ENCODE measurements at regions not wholly inside any gene's neighbourhood (a gene's known extent, or its start where the extent isn't known, plus 50 kb on each side); places are given as distances from the start of the nearest gene placed in this dataset.

DNA sequence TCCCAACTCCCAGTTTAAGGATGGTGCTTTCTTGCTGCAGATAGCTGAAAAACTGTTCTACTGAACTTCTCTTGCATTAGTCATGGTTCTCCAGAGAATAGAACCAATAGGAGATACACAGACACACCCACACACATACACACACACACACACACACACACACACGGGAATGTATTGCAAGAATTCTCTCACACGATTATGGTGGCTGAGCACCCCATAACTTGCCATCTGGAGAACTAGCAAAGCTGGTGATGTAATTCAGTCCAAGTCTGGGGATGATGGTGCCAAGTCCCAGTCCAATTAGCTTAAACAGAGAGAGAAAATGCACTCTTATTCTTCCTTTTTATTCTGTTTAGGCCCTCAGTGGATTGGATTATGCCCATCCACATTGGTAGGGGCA is 643.9 kb downstream of the DIAPH3 start:
- TF ChIP-seq POLR2AphosphoS5 (IDR thresholded peaks at IDR 0.05; ENCODE audit: low read depth) (no peak), GABPA (IDR thresholded peaks at IDR 0.05; ENCODE audit: low read depth) (no peak), SPI1 (IDR thresholded peaks at IDR 0.05; ENCODE audit: borderline replicate concordance, low read depth) (no peak)
- TF ChIP-seq, protein P1, sequence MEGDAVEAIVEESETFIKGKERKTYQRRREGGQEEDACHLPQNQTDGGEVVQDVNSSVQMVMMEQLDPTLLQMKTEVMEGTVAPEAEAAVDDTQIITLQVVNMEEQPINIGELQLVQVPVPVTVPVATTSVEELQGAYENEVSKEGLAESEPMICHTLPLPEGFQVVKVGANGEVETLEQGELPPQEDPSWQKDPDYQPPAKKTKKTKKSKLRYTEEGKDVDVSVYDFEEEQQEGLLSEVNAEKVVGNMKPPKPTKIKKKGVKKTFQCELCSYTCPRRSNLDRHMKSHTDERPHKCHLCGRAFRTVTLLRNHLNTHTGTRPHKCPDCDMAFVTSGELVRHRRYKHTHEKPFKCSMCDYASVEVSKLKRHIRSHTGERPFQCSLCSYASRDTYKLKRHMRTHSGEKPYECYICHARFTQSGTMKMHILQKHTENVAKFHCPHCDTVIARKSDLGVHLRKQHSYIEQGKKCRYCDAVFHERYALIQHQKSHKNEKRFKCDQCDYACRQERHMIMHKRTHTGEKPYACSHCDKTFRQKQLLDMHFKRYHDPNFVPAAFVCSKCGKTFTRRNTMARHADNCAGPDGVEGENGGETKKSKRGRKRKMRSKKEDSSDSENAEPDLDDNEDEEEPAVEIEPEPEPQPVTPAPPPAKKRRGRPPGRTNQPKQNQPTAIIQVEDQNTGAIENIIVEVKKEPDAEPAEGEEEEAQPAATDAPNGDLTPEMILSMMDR (IDR thresholded peaks at IDR 0.05; ENCODE audit: insufficient read depth, low read length), result no peak
- TF ChIP-seq, protein P2, sequence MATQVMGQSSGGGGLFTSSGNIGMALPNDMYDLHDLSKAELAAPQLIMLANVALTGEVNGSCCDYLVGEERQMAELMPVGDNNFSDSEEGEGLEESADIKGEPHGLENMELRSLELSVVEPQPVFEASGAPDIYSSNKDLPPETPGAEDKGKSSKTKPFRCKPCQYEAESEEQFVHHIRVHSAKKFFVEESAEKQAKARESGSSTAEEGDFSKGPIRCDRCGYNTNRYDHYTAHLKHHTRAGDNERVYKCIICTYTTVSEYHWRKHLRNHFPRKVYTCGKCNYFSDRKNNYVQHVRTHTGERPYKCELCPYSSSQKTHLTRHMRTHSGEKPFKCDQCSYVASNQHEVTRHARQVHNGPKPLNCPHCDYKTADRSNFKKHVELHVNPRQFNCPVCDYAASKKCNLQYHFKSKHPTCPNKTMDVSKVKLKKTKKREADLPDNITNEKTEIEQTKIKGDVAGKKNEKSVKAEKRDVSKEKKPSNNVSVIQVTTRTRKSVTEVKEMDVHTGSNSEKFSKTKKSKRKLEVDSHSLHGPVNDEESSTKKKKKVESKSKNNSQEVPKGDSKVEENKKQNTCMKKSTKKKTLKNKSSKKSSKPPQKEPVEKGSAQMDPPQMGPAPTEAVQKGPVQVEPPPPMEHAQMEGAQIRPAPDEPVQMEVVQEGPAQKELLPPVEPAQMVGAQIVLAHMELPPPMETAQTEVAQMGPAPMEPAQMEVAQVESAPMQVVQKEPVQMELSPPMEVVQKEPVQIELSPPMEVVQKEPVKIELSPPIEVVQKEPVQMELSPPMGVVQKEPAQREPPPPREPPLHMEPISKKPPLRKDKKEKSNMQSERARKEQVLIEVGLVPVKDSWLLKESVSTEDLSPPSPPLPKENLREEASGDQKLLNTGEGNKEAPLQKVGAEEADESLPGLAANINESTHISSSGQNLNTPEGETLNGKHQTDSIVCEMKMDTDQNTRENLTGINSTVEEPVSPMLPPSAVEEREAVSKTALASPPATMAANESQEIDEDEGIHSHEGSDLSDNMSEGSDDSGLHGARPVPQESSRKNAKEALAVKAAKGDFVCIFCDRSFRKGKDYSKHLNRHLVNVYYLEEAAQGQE (IDR thresholded peaks at IDR 0.05; ENCODE audit: insufficient replicate concordance, low read depth), result no peak
- no peak overlapping the region for H3K4me3 ChIP-seq (replicated peaks; ENCODE audit: insufficient read depth, low read length)
- no peaks in the 10 kb centered on the region for H3K27me3 ChIP-seq (ENCODE audit: insufficient read depth, poor library complexity, severe bottlenecking)
- DNase-seq (ENCODE audit: low read depth in 1 of 2, low spot score in 1 of 2), result no peak
- no peak overlapping the region for H3K27ac ChIP-seq (replicated peaks)

DNA sequence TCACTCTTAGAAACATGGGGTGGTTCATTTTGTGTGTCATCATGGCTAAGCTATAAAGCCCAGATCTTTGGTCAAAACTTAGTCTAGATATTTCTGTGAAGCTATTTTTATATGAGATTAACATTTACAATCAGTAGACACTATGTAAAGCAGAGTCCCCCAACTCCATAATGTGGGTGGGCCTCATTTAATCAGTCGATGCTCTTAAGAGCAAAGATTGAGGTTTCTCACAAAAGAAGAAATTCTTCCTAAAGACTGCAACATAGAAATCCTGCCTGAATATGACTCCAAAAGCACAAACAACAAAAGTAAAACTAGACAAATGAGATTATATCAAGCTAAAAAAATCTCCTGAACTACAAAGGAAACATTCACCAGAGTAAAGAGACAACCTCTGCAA is 642.2 kb downstream of the DIAPH3 start:
- no peak overlapping the region for H3K27ac ChIP-seq (replicated peaks)
- TF ChIP-seq, protein P1 (IDR thresholded peaks at IDR 0.05; ENCODE audit: insufficient read depth, low read length), result no peak
- TF ChIP-seq, protein P2 (IDR thresholded peaks at IDR 0.05; ENCODE audit: insufficient replicate concordance, low read depth), result no peak
- TF ChIP-seq POLR2AphosphoS5 (IDR thresholded peaks at IDR 0.05; ENCODE audit: low read depth) (no peak), SPI1 (IDR thresholded peaks at IDR 0.05; ENCODE audit: borderline replicate concordance, low read depth) (no peak), GABPA (IDR thresholded peaks at IDR 0.05; ENCODE audit: low read depth) (no peak)
- H3K27me3 ChIP-seq (ENCODE audit: insufficient read depth, poor library complexity, severe bottlenecking), result no peaks in the 10 kb centered on the region
- H3K4me3 ChIP-seq (replicated peaks; ENCODE audit: insufficient read depth, low read length), result no peak overlapping the region
- DNase-seq (ENCODE audit: low read depth in 1 of 2, low spot score in 1 of 2), result no peak

DNA sequence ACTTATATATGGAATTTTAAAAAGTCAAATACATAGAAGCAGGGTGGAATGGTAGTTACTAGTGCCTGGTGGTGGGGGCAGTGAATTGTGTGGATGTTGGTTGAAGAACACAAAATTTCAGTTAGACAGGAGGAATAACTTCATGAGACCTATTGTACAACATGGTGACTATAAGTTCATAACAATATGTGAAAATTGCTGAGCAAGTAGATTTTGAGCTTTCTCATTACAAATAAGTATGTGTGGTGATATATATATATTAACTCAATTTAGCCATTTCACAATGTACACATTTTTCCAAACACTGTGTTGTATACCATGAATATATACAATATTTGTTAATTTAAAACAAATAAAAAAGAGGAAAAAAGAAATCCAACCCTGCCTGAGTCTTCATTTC is 641.1 kb downstream of the DIAPH3 start:
- Histone ChIP-seq H3K27me3 (ENCODE audit: insufficient read depth, poor library complexity, severe bottlenecking) (no peaks in the 10 kb centered on the region), H3K27ac (replicated peaks) (no peak overlapping the region), H3K4me3 (replicated peaks; ENCODE audit: insufficient read depth, low read length) (no peak overlapping the region)
- TF ChIP-seq POLR2AphosphoS5 (IDR thresholded peaks at IDR 0.05; ENCODE audit: low read depth) (no peak), GABPA (IDR thresholded peaks at IDR 0.05; ENCODE audit: low read depth) (no peak), SPI1 (IDR thresholded peaks at IDR 0.05; ENCODE audit: borderline replicate concordance, low read depth) (no peak)
- TF ChIP-seq, protein P1 (IDR thresholded peaks at IDR 0.05; ENCODE audit: insufficient read depth, low read length), result no peak
- TF ChIP-seq, protein P2 (IDR thresholded peaks at IDR 0.05; ENCODE audit: insufficient replicate concordance, low read depth), result no peak
- no peak for DNase-seq (ENCODE audit: low read depth in 1 of 2, low spot score in 1 of 2)

All from HL-60 (cell line).